HCT116 (cell line): ENCODE measurements at regions not wholly inside any gene's neighbourhood (a gene's known extent, or its start where the extent isn't known, plus 50 kb on each side); places are given as distances from the start of the nearest gene placed in this dataset.

Source experiments
- ATAC-seq: fragments of 200-7000 bp; cut with Tn5 transposase; 2 replicates; pipeline ENCODE4 v1.9.1; 2020; ENCODE audit warnings: mild to moderate bottlenecking, moderate library complexity
- BruUV-seq: library from RNA; stranded (reverse); fragments of 400-500 nt; replicated peaks from 2 replicates; lab custom pipeline; 2021; lab: Mats Ljungman, UMichigan
- CTCF ChIA-PET: fragments of 300-600 bp; sonication (Branson Sonifier 250); formaldehyde crosslinking; loops from one replicate; lab custom pipeline; 2021; ENCODE audit warnings: antibody characterized with exemption; lab: Charles Lee
- POLR2A ChIA-PET: fragments of 300-600, 350-600 bp; sonication (Branson Sonifier 250); formaldehyde crosslinking; loops from one replicate; lab custom pipeline; 2021; ENCODE audit warnings: antibody characterized with exemption; lab: Charles Lee
- RAD21 ChIA-PET, 2 experiments: fragments of 300-600 bp; sonication (Branson Sonifier 250); formaldehyde crosslinking; loops; one replicate each; lab custom pipeline; 2023; ENCODE audit warnings: low total read pairs in 2 of 2; ENCODE audit not compliant: uncharacterized antibody in 2 of 2, unreplicated experiment in 2 of 2, low non-redundant PET in 1 of 2; lab: Charles Lee
- DNase-seq: peaks from one replicate; pipeline ENCODE4 v3.0.0-alpha.2; 2010; ENCODE audit warnings: low read depth, low spot score
- H2AFZ ChIP-seq: fragments of 200-600 bp; shearing (Covaris generic), sonication (generic); 2 replicates; pipeline ENCODE4 v1.6.1; 2017; ENCODE audit warnings: low read depth, mixed run types, mixed read lengths, antibody characterized with exemption, low read length; ENCODE audit not compliant: poor library complexity, severe bottlenecking
- H3K27ac ChIP-seq: 2 replicates; pipeline ENCODE4 v1.5.1; 2012; ENCODE audit warnings: low read depth, low read length
- H3K27me3 ChIP-seq: fragments of 200-600 bp; sonication (generic); 2 replicates; pipeline ENCODE4 v1.6.1; 2016; ENCODE audit warnings: mixed run types, low read length, mixed read lengths; ENCODE audit not compliant: insufficient read depth
- H3K36me3 ChIP-seq, 2 experiments: fragments of 200-500 bp in 1 of 2; fragments of 200-600 bp in 1 of 2; sonication (Bioruptor generic) in 1 of 2; sonication (generic) in 1 of 2; 2 replicates each; pipeline versions ENCODE4 v1.5.1 to v1.6.1; 2014 to 2016; ENCODE audit warnings: low read length in 2 of 2, inconsistent platforms in 1 of 2, mixed read lengths in 1 of 2, mixed run types in 1 of 2; ENCODE audit not compliant: insufficient read depth in 2 of 2, control insufficient read depth in 1 of 2
- H3K4me1 ChIP-seq, 2 experiments: fragments of 200-600 bp in 1 of 2; sonication (generic) in 1 of 2; 2 replicates each; pipeline versions ENCODE4 v1.5.1 to v1.6.1; 2012 to 2017; ENCODE audit warnings: low read length in 2 of 2, inconsistent platforms in 1 of 2, mild to moderate bottlenecking in 1 of 2, mixed read lengths in 1 of 2, mixed run types in 1 of 2, moderate library complexity in 1 of 2; ENCODE audit not compliant: insufficient read depth in 2 of 2, control insufficient read depth in 1 of 2
- H3K4me2 ChIP-seq: fragments of 200-600 bp; sonication (generic); 2 replicates; pipeline ENCODE4 v1.6.1; 2017; ENCODE audit warnings: mixed run types, low read length, mixed read lengths
- H3K4me3 ChIP-seq, 2 experiments: fragments of 200-600 bp in 1 of 2; sonication (generic) in 1 of 2; replicated peaks in 1 of 2; 2 replicates each; pipeline ENCODE4 v1.5.1; 2011 to 2016; ENCODE audit warnings: low read length in 2 of 2, control low read depth in 1 of 2, low read depth in 1 of 2, mild to moderate bottlenecking in 1 of 2, mixed read lengths in 1 of 2, mixed run types in 1 of 2
- H3K79me2 ChIP-seq: fragments of 200-600 bp; sonication (generic); 2 replicates; pipeline ENCODE4 v1.6.1; 2017; ENCODE audit warnings: mild to moderate bottlenecking, mixed run types, low read length, moderate library complexity, mixed read lengths; ENCODE audit not compliant: insufficient read depth
- H3K9ac ChIP-seq: fragments of 200-600 bp; sonication (generic); 2 replicates; pipeline ENCODE4 v1.6.1; 2016; ENCODE audit warnings: low read length, mixed read lengths
- H3K9me2 ChIP-seq: fragments of 200-600 bp; sonication (generic), shearing (Covaris generic); 2 replicates; pipeline ENCODE4 v1.6.1; 2017; ENCODE audit warnings: mixed run types, mild to moderate bottlenecking, moderate library complexity; ENCODE audit not compliant: insufficient read depth
- H3K9me3 ChIP-seq, 2 experiments: fragments of 200-500 bp in 1 of 2; fragments of 200-600 bp in 1 of 2; sonication (Bioruptor generic) in 1 of 2; sonication (generic) in 1 of 2; 2 replicates each; pipeline ENCODE4 v1.6.1; 2014 to 2017; ENCODE audit warnings: low read length in 2 of 2, mixed read lengths in 2 of 2, inconsistent platforms in 1 of 2, low read depth in 1 of 2, mild to moderate bottlenecking in 1 of 2, mixed run types in 1 of 2, moderate library complexity in 1 of 2; ENCODE audit not compliant: control insufficient read depth in 1 of 2, insufficient read depth in 1 of 2
- H4K20me1 ChIP-seq: fragments of 200-600 bp; sonication (generic), shearing (Covaris generic); 2 replicates; pipeline ENCODE4 v1.6.1; 2017; ENCODE audit warnings: mixed run types, mild to moderate bottlenecking, moderate library complexity; ENCODE audit not compliant: insufficient read depth
- CBX3 ChIP-seq: IDR thresholded peaks from 2 replicates; pipeline ENCODE4 v1.6.1; 2012; ENCODE audit warnings: low read depth
- EZH2 ChIP-seq: fragments of 200-600 bp; sonication (generic); IDR thresholded peaks from 2 replicates; pipeline ENCODE4 v1.6.1; 2017; ENCODE audit warnings: antibody characterized with exemption, mixed run types
- EZH2phosphoT487 ChIP-seq: fragments of 200-600 bp; IDR thresholded peaks from 2 replicates; pipeline ENCODE4 v1.6.1; 2018; ENCODE audit warnings: antibody characterized with exemption, borderline replicate concordance
- FOSL1 ChIP-seq: IDR thresholded peaks from 2 replicates; pipeline ENCODE4 v1.6.1; 2012; ENCODE audit warnings: low read depth
- MAX ChIP-seq: IDR thresholded peaks from 2 replicates; pipeline ENCODE4 v1.6.1; 2012
- POLR2A ChIP-seq: IDR thresholded peaks from 2 replicates; pipeline ENCODE4 v1.7.0; 2011; ENCODE audit warnings: borderline replicate concordance; ENCODE audit not compliant: insufficient read depth, insufficient read length; ENCODE audit errors: extremely low read depth
- POLR2AphosphoS5 ChIP-seq: IDR thresholded peaks from 2 replicates; pipeline ENCODE4 v1.6.1; 2011; ENCODE audit warnings: mild to moderate bottlenecking, low read depth, low read length, moderate library complexity
- REST ChIP-seq: IDR thresholded peaks from 2 replicates; pipeline ENCODE4 v1.6.1; 2012; ENCODE audit warnings: low read depth
- SRF ChIP-seq: IDR thresholded peaks from 2 replicates; pipeline ENCODE4 v1.6.1; 2012; ENCODE audit warnings: low read depth
- YY1 ChIP-seq: IDR thresholded peaks from 2 replicates; pipeline ENCODE4 v1.6.1; 2011; ENCODE audit warnings: low read length, low read depth, moderate library complexity, mild to moderate bottlenecking; ENCODE audit not compliant: insufficient replicate concordance; ENCODE audit errors: extremely low read depth
- ZFX ChIP-seq: fragments of 450-650 bp; IDR thresholded peaks from 2 replicates; pipeline ENCODE4 v1.6.1; 2017
- intact Hi-C: fragments of 100-400 bp; cut with micrococcal nuclease; formaldehyde crosslinking; loops from 2 replicates; pipeline ENCODE4 v1.10.0; 2022
- TF ChIP-seq, protein P1 (sequence below): IDR thresholded peaks from 2 replicates; pipeline ENCODE4 v1.6.1; 2012
- TF ChIP-seq, protein P2 (sequence below), 3 experiments: fragments of 200-600 bp in 1 of 3; sonication (generic) in 1 of 3; IDR thresholded peaks in 2 of 3; conservative IDR thresholded peaks in 1 of 3; 2 replicates each; pipeline ENCODE4 v1.5.1; 2012 to 2017; ENCODE audit warnings: low read depth in 2 of 3, low read length in 2 of 3, antibody characterized with exemption in 1 of 3, borderline replicate concordance in 1 of 3, control low read depth in 1 of 3, mild to moderate bottlenecking in 1 of 3, mixed read lengths in 1 of 3, mixed run types in 1 of 3, moderate library complexity in 1 of 3; ENCODE audit not compliant: insufficient read depth in 1 of 3

- Histone ChIP-seq H3K9me2 (no peaks in the 10 kb centered on the region), H3K4me2 (no peak overlapping the region), H2AFZ (no peak overlapping the region), H4K20me1 (no peaks in the 10 kb centered on the region), H3K27me3 (peaks cover 18% of the 10 kb centered on the region), H3K9me3 (no peaks in the 10 kb centered on the region), H3K4me1 (no peaks in the 10 kb centered on the region), H3K9ac (no peak overlapping the region), H3K27ac (no peak overlapping the region), H3K79me2 (no peaks in the 10 kb centered on the region), H3K4me3 (no peak overlapping the region), H3K36me3 (no peaks in the 10 kb centered on the region)
- no peak for ATAC-seq
- intact Hi-C loops = no loop called here
- BruUV-seq = no TSS peak
- ChIA-PET CTCF (no interaction called here), POLR2A (no interaction called here), RAD21 (no interaction called here)
- no peak for DNase-seq
- TF ChIP-seq, protein P1, sequence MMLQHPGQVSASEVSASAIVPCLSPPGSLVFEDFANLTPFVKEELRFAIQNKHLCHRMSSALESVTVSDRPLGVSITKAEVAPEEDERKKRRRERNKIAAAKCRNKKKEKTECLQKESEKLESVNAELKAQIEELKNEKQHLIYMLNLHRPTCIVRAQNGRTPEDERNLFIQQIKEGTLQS = no peak
- TF ChIP-seq YY1 = no peak
- no peak for TF ChIP-seq ZFX
- no peak for TF ChIP-seq EZH2
- TF ChIP-seq POLR2AphosphoS5 = no peak
- no peak for TF ChIP-seq MAX
- TF ChIP-seq SRF = no peak
- TF ChIP-seq POLR2A = no peak
- TF ChIP-seq EZH2phosphoT487 = no peak
- TF ChIP-seq, protein P2, sequence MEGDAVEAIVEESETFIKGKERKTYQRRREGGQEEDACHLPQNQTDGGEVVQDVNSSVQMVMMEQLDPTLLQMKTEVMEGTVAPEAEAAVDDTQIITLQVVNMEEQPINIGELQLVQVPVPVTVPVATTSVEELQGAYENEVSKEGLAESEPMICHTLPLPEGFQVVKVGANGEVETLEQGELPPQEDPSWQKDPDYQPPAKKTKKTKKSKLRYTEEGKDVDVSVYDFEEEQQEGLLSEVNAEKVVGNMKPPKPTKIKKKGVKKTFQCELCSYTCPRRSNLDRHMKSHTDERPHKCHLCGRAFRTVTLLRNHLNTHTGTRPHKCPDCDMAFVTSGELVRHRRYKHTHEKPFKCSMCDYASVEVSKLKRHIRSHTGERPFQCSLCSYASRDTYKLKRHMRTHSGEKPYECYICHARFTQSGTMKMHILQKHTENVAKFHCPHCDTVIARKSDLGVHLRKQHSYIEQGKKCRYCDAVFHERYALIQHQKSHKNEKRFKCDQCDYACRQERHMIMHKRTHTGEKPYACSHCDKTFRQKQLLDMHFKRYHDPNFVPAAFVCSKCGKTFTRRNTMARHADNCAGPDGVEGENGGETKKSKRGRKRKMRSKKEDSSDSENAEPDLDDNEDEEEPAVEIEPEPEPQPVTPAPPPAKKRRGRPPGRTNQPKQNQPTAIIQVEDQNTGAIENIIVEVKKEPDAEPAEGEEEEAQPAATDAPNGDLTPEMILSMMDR (IDR thresholded peaks at IDR 0.05 in 2 of 3, conservative IDR thresholded peaks at IDR 0.05 in 1 of 3; ENCODE audit: borderline replicate concordance in 1 of 3, insufficient read depth in 1 of 3, low read depth in 2 of 3, low read length in 2 of 3) = no peak
- no peak for TF ChIP-seq REST
- no peak for TF ChIP-seq FOSL1
- no peak for TF ChIP-seq CBX3
These were observed 76.7 kb upstream of the GALNT2 start for GRCh38 chr1:229990326-229990725.
